GM18499 (cell line): ENCODE measurements at regions not wholly inside any gene's neighbourhood (a gene's known extent, or its start where the extent isn't known, plus 50 kb on each side); places are given as distances from the start of the nearest gene placed in this dataset.

Experiments
- ATAC-seq: cut with Tn5 transposase; IDR thresholded peaks from one replicate; pipeline ENCODE4 v1.9.1; 2021; ENCODE audit warnings: moderate number of reproducible peaks; ENCODE audit not compliant: insufficient read depth, unreplicated experiment

DNA sequence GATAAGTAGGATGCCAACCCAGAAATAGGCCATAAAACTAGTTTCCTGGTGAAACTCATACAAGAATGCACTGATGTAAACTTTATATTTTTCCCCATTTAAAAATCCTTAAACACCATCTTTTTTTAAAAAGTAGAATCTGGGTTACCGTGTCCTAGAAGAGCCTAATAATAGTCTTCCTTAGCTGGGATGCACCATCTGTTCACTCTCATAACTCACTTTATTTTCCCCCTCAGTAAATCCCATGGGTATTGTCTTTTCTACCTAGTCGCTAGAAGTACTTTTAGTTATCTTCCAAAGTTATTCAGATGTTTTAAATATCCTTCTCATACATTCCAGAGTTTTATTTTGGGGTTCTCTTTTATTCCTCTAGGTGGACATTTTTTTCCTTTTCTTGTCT, 250.2 kb downstream of the PLA2G4A start:
- no peak for ATAC-seq

DNA sequence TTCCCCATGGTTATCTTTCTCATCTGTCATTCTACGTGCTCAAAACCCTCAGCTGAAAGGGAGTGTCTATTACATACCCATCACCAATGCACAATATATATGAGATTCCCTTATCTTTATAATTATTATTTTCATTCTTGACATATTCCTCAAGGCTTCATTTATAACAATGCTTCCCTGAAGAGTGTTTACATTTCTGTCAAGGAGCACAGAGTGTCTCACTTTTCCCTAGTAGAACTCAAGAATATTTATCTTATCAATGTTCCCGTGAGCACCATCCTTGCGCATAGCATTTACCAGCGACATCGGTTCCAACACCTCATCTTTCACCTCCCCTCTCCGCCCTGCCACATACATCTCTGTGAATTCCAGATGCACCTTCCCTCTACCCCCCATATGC, 250.6 kb downstream of the PLA2G4A start:
- ATAC-seq, result no peak

DNA sequence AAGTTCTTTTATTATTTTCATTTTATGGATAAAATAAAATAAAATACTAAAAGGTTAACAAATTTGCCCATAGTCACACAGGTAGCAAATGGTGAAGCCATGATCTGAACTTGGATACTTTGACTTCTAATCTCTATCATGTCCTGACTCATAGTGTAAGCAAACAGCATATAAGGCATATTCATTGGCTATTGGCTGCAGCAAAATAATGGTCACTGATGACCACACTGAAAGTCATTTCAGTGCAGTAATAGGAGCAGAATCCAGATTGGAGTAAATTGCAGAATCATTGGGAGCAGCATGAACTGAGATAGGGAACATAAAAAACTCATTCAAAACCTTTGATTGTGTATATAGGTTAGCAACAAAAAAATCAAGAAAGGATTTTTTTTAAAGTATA, 262.9 kb downstream of the PLA2G4A start:
- ATAC-seq, result no peak

DNA sequence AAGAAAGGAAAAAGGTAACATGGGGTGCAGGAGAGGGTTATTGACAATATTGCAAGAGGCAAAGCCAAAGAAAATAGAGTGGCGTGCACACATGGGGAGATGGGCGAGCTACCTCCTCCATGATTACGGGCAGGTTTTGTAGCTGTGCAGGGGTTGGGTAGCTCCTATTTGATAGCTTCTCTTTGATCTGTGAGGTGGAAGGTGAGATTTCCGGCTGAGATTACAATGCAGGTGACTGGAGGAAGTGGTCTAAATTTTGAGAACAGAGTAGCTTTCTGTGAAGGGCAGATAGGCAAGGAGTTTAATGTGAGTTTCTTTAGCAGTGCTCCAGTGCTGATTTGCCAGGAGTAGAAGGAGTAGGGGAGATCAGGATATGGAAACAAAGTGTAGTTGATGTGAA, 263.4 kb downstream of the PLA2G4A start:
- ATAC-seq, result no peak

DNA sequence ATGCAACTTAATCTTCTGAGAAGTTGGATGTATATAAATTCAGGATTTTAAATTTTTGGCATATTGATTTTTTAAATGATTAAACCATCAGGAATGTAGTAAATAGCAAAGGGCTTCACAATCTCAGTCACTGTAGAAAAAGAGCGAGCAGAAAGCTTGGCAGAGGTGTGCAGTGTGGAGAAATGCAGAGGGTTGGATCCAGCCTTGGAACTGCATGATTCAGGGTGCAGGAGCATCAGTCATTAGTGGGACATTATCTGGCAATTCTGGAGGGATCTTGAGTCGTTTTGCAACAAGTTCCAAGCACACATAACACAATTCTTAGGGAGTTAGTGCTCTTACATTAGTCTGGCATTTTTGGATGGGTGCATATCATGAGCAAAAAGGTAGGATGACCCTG, 267.9 kb downstream of the PLA2G4A start:
- ATAC-seq, result no peak

DNA sequence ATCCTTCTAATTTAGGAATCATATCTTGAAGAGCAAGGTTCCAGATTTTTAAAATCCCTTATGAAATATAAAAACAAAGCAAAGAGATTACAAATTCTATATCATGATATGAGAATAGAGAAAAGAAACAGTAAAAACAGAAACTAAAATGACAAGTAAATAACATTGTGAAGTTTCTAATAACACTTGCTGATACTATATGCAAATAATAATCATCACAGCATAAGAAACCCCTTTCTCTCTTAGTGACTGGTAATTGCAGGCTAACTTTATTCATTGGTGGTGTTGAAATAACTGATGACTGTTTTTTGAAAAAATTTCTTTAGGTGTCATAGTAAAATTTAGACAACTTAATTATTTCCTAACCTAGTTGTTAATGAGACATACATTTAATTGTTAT, 281.6 kb downstream of the PLA2G4A start:
- ATAC-seq, result no peak

DNA sequence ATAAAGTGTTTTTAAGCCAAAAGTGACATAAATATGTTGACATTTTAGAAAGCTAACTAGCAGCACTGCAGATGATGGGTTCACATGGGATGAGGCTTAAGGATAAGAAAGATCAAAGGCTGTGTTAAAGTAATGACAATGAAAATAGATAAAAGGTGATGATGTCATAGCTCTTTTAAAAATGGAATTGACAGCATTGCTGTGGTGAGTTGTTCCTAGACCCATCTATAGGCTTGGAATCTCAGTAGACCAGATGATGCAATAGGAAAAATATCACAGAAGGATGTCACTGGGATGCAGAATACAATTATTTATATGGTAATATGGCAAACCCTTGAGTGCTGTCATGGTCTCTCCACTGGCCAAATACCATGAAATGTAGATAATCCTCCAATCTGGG, 286.0 kb downstream of the PLA2G4A start:
- ATAC-seq, result no peak

DNA sequence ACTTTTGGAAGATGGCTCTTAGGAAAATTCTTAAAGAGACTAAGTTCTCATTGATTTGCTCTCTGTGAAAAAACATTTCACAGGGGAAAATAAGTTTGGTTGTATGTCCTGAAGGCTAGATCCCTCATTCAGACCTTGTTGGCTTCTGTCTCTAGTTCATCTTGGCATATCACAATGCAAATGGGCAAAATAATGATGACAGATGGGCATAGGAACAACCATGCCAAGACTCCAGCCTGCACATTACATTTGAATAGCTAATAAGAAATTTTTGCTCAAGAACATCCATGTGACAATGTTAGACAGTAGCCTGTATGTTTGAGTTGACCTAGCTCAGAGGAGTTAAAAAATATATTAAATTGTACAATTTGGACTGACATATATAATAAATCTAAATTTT, 292.9 kb downstream of the PLA2G4A start:
- no peak for ATAC-seq

DNA sequence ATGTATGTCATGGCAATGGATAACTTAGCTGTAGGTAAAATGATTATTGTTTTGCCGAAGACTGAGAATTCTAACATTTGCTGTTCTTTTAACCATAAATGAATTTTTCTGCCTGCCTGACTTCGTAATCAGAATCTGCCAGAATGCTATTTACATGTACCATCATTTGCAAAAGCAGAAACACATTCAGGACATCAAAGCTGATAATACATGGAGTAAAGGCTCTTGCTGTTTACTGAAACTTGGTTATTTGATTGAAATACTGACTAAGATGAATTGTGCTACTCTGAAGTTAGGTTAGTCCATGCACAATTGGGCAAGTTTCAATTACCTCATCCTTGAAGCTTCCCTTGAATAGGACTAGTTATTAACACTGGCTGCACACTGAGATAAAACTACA, 293.8 kb downstream of the PLA2G4A start:
- no peak for ATAC-seq

DNA sequence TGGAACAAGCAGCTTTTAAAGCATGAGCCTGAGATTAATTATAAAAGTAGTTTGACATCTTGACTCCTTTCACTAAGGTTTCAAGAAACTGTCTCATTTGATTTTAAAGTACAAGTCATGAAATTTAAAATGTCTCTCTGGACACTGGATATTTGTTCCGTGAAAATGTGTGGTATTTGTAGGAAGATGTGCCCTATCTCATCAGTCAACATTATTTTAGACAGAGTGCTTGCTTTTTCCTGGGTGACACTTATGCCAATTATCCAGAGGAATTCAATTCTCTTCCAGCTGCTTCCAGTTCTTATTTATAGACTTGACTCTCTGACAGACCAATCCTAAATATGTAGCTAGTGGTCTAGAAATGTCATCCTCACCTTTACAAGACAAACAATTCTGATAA, 300.4 kb downstream of the PLA2G4A start:
- ATAC-seq, result no peak

DNA sequence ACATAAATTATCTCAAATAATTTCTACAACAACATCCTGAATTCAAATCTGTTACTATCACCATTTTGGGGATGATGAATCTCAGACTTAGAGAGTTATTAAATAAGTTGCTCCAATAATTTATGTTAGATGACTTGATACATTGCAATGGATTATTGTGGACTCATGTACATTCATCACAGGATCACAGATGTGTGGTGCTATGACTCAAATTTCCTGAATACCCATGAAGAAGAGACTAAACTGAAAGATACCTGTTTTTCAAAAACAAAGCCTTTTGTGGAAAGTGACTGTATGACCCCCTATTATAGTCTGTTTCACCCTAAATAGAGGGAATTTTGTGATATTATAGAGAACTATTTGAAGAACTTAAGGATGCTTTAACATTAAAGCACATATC, 315.0 kb downstream of the PLA2G4A start:
- no peak for ATAC-seq

DNA sequence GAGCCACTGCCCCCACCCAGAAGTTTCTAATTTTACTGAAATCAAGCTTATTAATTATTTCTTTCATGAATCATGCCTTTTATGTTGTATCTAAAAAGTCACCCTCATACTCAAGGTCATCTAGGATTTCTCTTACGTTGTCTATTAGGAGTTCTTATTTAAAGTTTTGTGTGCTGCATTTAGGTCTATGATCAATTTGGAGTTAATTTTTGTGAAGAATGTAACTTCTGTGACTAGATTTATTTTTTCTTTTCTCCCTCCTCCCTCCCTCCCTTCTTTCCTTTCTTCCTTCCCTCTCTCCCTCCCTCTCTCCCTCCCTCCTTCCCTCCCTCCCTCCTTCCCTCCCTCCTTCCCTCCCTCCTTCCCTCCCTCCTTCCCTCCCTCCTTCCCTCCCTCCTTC, 317.6 kb downstream of the PLA2G4A start:
- ATAC-seq, result no peak

DNA sequence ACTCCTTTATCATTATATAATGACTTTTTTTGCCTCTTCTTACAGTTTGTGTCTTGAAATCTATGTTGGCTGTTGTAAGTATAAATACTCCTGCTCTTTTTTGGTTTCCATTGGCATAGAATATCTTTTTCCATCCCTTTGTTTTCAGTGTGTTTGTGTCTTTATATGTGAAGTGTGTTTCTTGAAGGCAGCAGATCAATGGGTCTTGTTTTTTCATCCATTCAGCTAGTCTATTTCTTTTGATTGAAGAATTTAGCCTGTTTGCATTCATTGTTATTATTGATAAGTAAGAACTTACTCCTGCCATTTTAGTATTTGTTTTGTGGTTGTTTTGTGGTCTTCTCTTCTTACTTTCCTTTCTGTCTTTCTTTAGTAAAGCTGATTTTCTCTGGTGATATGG, 322.8 kb downstream of the PLA2G4A start:
- ATAC-seq, result no peak

DNA sequence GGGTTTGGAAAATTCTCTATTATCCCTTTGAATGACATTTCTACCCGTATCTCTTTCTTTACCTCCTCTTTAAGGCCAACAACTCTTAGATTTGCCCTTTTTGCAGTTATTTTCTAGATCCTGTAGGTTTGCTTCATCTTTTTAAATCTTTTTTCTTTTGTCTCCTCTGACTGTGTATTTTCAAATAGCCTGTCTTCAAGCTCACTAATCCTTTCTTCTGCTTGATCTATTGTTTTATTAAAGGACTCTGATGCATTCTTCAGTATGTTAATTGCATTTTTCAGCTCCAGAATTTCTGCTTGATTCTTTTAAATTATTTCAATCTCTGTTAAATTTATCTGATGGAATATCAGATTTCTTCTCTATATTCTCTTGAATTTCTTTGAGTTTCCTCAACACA, 324.3 kb downstream of the PLA2G4A start:
- ATAC-seq, result no peak

DNA sequence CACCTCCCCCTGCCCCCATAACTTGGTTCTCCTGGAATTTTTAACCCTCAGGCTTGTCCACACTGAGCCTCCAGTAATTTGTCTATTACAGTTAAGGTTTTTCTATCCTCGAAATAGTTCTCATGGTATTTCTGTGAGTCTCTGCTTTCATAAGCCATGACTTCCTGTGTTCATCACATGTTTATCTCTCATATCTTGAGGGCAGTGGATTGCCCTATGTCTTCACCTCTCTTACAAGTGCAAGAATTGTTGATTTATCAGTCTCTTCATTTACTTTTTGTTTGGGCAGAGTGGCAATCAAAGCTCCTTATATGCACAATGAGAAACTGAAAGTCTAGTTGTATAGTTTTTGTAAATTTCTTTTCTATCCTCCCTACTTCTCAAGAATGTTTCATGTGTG, 328.4 kb downstream of the PLA2G4A start:
- no peak for ATAC-seq

DNA sequence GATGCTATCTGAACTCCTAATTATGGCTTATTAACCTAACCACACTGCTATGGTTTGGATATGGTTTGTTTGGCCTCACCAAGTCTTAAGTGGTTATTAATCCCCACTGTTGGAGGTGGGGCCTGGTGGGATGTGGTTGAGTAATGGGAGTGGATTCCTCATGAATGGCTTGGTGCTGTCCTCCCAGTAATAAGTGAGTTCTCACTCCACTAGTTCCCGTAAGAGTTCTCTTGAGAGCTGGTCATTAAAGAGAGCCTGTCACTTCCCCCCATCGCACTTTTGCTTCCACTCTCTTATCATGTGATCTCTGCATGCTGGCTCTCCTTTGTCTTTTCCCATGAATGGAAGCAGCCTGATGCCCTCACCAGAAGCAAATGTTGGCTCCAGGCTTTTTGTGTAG, 328.8 kb downstream of the PLA2G4A start:
- no peak for ATAC-seq

DNA sequence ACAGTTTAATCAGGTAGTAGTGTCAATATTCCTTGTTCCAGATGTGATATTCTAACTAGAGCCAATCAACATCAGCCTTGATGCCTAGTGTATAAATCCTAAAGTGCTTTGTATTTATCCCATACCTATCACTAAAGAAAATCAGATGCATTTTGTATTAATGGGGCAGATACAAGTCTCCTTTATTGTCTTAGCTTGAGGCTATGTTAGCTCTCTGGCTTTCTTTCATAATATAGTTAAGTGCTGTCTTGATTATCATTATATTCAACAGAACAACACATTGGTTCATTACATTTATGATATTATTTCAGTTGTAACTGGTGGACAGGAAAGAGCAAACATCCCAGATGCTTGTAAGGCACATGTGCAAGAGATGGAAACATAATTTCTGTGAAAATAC, 338.8 kb downstream of the PLA2G4A start:
- ATAC-seq, result no peak

DNA sequence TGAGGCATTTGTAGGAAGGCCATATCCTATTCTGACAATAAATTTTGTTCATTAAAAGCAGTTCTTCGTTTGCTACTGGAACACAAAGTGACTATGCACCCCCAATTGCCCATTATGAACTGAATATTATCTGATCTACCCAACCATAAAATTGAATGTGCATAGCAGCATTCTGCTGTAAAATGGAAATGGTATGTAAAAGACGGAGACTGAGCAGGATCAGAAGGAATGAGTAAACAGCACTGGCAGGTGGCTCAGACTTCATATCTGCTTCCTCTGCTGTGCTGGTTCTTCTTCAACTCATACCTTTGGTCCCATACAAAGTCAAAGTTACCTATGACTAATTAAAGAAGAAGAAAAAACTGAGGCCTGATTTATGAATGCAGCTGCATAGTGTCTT, 339.5 kb downstream of the PLA2G4A start:
- no peak for ATAC-seq

DNA sequence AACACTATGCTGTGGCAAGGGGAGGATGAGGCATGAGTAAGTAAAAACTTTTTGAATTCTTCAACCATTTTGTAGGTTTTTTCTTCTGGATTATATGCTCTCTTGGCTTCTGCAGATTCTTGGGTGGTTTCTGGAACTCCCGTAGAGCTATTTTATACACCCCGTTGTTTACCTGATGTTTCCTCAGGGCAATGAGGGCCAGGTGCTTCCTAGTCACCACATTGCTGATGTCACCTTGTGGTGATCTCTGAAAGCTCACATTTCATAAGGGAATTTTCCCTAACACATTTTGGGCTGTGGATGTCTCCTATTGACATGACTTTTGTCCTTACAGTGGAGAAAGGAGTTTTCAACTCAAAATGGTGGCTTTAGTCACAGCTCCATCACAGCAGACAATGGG, 356.6 kb downstream of the PLA2G4A start:
- no peak for ATAC-seq

DNA sequence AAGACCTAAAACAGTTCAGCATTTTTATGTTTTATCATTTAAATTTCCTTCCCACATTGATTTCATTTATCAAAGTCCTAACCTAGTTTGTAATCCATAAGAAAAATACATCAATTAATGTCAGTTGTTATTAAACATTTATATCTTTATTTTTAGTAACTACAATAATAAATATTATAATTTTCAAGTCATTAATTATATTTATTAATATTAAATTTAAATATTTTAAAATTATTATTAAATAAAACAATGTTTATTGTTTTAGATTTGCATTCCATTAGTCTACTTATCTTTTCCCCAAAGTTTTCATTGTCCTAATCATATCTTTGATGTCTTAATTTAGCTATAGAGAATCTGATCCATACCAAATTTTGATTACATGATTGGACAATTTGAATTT, 368.9 kb downstream of the PLA2G4A start:
- ATAC-seq, result no peak

DNA sequence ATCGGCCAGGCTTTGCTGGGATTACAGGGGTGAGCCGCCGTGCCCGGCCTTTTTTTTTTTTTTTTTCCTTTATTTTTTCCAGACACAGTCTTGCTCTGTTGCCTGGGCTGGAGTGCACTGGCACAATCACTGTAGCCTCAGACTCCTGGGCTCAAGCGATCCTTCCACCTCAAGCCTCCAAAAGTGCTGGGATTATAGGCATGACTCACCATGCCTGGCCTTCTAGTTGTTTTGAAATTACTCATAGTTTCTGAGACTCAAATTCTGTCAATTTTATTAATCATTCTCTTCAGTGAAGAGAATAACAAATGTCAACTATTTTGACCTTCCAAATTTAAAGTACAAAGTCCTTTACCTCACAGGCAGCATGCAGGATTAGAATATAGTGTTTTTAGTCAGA, 374.5 kb downstream of the PLA2G4A start:
- no peak for ATAC-seq

DNA sequence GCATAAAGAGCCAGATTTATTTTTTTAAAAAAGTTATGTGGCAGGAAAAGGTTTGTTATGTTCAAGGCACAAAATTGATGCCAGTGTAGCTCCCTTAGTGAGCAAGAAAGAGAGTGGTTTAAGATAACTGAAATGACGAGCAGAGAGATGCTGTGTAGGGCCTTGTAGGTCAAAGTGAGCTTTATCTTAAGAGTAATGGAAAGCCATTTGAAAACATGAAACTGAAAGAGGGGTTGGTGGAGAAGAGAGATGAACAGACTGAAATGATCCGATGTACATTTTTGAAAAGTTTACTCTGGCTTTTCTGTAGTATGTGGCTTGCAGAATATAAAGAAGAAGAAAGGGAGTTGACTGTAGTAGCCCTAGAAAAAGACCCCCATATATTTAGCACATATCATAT, 383.6 kb downstream of the PLA2G4A start:
- ATAC-seq, result no peak

DNA sequence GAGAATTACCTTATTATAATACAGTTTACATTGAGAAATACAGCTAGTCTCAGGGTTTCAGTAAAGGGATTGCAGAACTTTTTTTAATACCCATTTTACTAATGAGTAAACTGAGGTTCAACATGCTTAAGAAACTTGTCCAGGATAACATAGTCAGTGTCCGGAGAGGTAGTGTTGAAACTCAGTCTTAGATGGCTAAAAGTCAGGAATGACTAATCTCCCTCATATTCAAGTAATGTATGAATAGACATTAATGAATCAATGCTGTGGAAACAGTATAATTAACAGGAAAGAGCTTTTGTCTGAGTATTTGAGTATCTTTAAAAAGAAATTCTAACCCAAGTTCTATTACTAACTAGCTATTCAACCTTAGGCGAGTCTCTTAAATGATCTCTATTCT, 397.6 kb downstream of the PLA2G4A start:
- no peak for ATAC-seq

DNA sequence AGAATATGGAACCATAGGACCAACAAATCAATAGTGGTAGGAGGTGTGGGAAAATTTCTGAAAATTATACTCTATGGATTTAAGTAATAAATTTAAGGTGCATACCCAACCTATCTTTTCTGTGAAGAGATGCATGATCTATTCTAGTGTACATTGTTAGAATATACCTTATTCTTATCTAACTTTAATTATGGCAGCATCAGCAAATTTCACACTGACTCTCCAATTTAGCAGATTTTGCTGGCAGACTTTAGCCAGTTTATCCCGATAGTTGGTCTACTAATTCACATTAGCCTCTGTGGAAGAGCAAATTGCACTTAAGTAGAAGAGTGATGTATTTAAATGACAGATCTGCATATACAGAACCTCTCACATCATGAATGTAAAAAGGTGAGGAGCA, 400.0 kb downstream of the PLA2G4A start:
- ATAC-seq, result no peak
